Psoas muscle (tissue), 7 donors: ENCODE measurements at regions not wholly inside any gene's neighbourhood (a gene's known extent, or its start where the extent isn't known, plus 50 kb on each side); places are given as distances from the start of the nearest gene placed in this dataset.

ENCODE experiments used
- ATAC-seq, 4 donors: fragments of 200-7000 bp; cut with Tn5 transposase; one replicate each; pipeline ENCODE4 v1.9.1; 2020; ENCODE audit warnings: moderate library complexity in 3 of 4, mild to moderate bottlenecking in 2 of 4
- DNase-seq, 2 donors: peaks; one replicate each; pipeline ENCODE4 v3.0.0-alpha.2; 2020
- H3K27ac ChIP-seq: fragments of 200-600 bp; one replicate; pipeline ENCODE4 v1.8.0; 2022
- H3K27me3 ChIP-seq, 3 donors: fragments of 200-600 bp in 1 of 3; one replicate each; pipeline versions ENCODE4 v1.6.1 to v1.8.0; 2013 to 2022; ENCODE audit warnings: low read length in 2 of 3, mild to moderate bottlenecking in 2 of 3, moderate library complexity in 1 of 3; ENCODE audit not compliant: insufficient read depth in 3 of 3
- H3K36me3 ChIP-seq, 2 donors: fragments of 200-600 bp in 1 of 2; one replicate each; pipeline versions ENCODE4 v1.6.1 to v1.8.0; 2013 to 2022; ENCODE audit warnings: low read depth in 1 of 2, mild to moderate bottlenecking in 1 of 2, moderate library complexity in 1 of 2; ENCODE audit not compliant: insufficient read depth in 1 of 2
- H3K4me1 ChIP-seq: fragments of 200-600 bp; one replicate; pipeline ENCODE4 v1.8.0; 2022
- H3K4me3 ChIP-seq: fragments of 200-600 bp; one replicate; pipeline ENCODE4 v1.8.0; 2022; ENCODE audit warnings: mild to moderate bottlenecking
- H3K9me3 ChIP-seq: fragments of 200-600 bp; one replicate; pipeline ENCODE4 v1.8.0; 2022
- CTCF ChIP-seq: fragments of 200-600 bp; IDR thresholded peaks from one replicate; pipeline ENCODE4 v1.8.0; 2022; ENCODE audit warnings: antibody characterized with exemption
- WGBS, 3 donors: extraction: QIAGEN DNeasy Blood & Tissue Kit; methylation state at CpG; one replicate each; pipeline versions ENCODE4 v1.1.6 to v1.1.7; 2013; 5-methylcytosine and 5-hydroxymethylcytosine counted together
- intact Hi-C, 2 donors: fragments of 100-400 bp; cut with DNase I; formaldehyde crosslinking; loops; one replicate each; pipeline versions ENCODE4 v1.11.0 to v1.14.2; 2022
- donor health status: healthy with polysubstance abuse.
- donor health status: DM: no; HTN: no; CAD: no; lungs with moderate emphysema.
- donor health status: Bipolar disorder and iron deficiency.
- donor health status: healthy.
- donor health status: DM: yes; HTN: yes; CAD: no.
- donor health status: DM: no; HTN: no; CAD: no.
- donor health status: DM: yes; HTN: yes; CAD: no.

- peaks cover 36% of the 10 kb centered on the region for H3K4me1 ChIP-seq
- no peaks in the 10 kb centered on the region for H3K27me3 ChIP-seq
- no peak for DNase-seq
- H3K4me3 ChIP-seq = no peak overlapping the region
- peak in 2 of 4 donors; percentile 17 to 29 for ATAC-seq
- peak overlapping the region; percentile 74 for H3K27ac ChIP-seq
- H3K9me3 ChIP-seq = no peaks in the 10 kb centered on the region
- TF ChIP-seq CTCF = no peak
- intact Hi-C loops = loop anchor here in 1 of 2 donors (10.0 kb wide), 1 partner anchor 250 kb away; no protein-coding TSS in a partner anchor
- 82 to 96% (median 85%) methylated on average over 3 of the region's 3 CpGs for WGBS, 3 donors
- H3K36me3 ChIP-seq = no peaks in the 10 kb centered on the region
Measured at GRCh38 chr12:93134893-93135285, 205.8 kb upstream of the EEA1 start.

GRCh38 chr12:93135286-93136239 lies 206.5 kb upstream of the EEA1 start:
- DNase-seq (no peak), ATAC-seq (peak in 2 of 4 donors; percentile 34 to 35)
- no peak for TF ChIP-seq CTCF
- WGBS, 3 donors = 41 to 50% (median 48%) methylated on average over 6 of the region's 6 CpGs
- peak overlapping the region; percentile 74 for H3K27ac ChIP-seq
- H3K9me3 ChIP-seq = no peaks in the 10 kb centered on the region
- intact Hi-C loops = loop anchor here in 1 of 2 donors (10.0 kb wide), 1 partner anchor 249 kb away; no protein-coding TSS in a partner anchor
- H3K36me3 ChIP-seq = no peaks in the 10 kb centered on the region
- H3K27me3 ChIP-seq = no peaks in the 10 kb centered on the region
- peak overlapping the region; percentile 3 for H3K4me3 ChIP-seq
- peaks cover 31% of the 10 kb centered on the region for H3K4me1 ChIP-seq

GRCh38 chr12:93136253-93137055 lies 207.4 kb upstream of the EEA1 start:
- no peak overlapping the region for H3K4me3 ChIP-seq
- no peaks in the 10 kb centered on the region for H3K27me3 ChIP-seq
- no peak for TF ChIP-seq CTCF
- peaks cover 37% of the 10 kb centered on the region for H3K4me1 ChIP-seq
- 89 to 94% (median 90%) methylated on average over 6 of the region's 6 CpGs for WGBS, 3 donors
- H3K36me3 ChIP-seq = no peaks in the 10 kb centered on the region
- H3K9me3 ChIP-seq = no peaks in the 10 kb centered on the region
- no peak for DNase-seq
- ATAC-seq = no peak
- peak overlapping the region; percentile 74 for H3K27ac ChIP-seq
- intact Hi-C loops = loop anchor here in 1 of 2 donors (10.0 kb wide), 1 partner anchor 248 kb away; no protein-coding TSS in a partner anchor

- intact Hi-C loops = loop anchor here in 1 of 2 donors (10.0 kb wide), 1 partner anchor 247 kb away; no protein-coding TSS in a partner anchor
- H3K4me3 ChIP-seq = no peak overlapping the region
Measured at GRCh38 chr12:93137656-93138612, 208.8 kb upstream of the EEA1 start.

More at GRCh38 chr12:93137656-93138612, 208.8 kb upstream of the EEA1 start:
- peak overlapping the region; percentile 81 for H3K27ac ChIP-seq
- peak; percentile 85 to 95 (median 93) for ATAC-seq
- WGBS, 3 donors = 62 to 79% (median 75%) methylated on average over 6 of the region's 6 CpGs
- peak in 1 of 2 donors; percentile 23 for DNase-seq
- no peaks in the 10 kb centered on the region for H3K9me3 ChIP-seq
- no peaks in the 10 kb centered on the region for H3K27me3 ChIP-seq
- H3K36me3 ChIP-seq = no peaks in the 10 kb centered on the region
- TF ChIP-seq CTCF = no peak
- peaks cover 37% of the 10 kb centered on the region for H3K4me1 ChIP-seq
